Islet precursor cell (in vitro differentiated cells): ENCODE measurements at regions not wholly inside any gene's neighbourhood (a gene's known extent, or its start where the extent isn't known, plus 50 kb on each side); places are given as distances from the start of the nearest gene placed in this dataset.
"Not testable (repeated sequence)": the region's sequence is repeated elsewhere in the genome, so short reads cannot be mapped to it uniquely, and the experiment has no call there.

Source experiments
- DNase-seq: peaks from one replicate; pipeline ENCODE4 v3.0.0-alpha.2; 2018

DNA sequence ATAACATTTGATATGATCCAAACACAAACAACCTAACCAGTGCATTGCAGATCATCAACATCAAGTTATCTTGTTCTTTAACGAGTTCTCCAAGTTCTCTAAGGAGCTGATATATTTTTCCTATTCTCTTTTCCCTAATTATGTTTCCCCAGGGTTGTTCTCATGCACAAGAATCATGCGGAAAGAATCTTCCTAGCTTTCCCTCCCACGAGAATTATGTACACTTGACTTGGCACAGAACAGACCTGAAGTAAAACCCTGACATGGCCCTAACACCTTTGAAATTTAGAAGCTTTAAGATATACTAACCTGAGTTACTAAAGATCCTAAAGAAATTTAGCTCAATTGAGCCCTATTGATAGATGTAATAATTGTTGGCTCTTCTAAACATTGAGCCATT lies 110.7 kb upstream of the FST start:
- no peak for DNase-seq

DNA sequence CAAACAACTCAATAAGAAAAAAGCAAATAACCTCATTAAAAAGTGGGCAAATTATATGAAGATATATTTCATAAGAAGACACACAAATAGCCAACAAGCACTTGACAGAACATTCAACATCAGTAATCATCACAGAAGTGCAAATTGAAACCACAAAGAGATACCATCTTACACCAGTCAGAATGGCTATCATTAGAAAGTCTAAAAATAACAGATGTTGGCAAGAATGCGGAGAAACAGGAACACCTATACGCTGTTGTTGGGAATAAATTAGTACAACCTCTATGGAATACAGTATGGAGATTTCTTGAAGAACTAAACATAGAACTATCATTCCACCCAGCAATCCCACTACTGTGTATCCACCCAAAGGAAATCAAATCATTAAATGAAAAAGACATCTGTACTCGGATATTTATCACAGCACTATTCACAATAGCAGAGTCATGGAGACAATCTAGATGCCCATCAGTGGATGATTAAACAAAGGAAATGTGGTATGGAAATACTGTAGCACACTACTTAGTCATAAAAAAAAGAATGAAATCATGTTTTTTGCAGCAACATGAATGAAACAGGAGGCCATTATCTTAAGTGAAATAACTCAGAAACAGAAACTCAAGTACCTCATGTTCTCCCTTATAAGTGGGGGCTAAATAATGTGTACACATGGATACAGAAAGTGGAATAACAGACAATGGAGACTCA lies 106.8 kb upstream of the FST start:
- DNase-seq: no peak

DNA sequence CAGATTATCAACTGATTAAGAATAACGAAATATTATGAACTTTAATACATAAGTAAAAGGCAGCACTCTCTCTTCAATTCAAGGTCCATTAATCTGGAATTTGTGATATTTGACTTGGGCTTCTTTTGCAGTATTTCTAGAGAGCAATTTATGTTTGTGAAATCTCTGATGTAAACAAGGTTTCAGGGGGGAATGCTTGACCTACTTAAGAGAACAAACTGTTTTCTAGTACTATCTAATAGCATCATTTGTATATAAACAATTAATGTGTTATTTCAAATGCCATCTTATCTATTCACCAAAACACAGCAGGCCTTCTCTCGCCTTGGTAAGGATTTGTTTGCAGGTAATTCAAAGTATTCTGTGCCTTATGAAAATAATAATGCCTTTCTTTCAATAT lies 103.6 kb upstream of the FST start:
- DNase-seq: no peak

DNA sequence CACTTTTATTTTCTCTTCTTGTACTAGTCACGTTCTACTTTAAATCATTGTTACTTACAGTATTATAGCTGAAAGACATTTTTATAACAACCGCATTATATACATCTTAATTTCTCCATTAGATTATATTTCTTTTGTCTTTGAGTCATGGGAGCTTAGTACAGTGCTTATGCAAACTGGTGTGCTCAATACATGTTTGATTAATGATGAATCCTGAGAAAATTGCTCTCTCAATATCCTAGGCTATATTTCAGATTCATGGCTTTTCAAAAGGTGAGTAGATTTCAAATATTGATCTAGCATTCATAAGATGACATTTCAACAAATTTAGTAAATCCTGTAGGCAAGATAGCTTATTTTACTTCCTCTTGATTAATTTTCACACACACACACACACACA lies 102.2 kb upstream of the FST start:
- DNase-seq: no peak

DNA sequence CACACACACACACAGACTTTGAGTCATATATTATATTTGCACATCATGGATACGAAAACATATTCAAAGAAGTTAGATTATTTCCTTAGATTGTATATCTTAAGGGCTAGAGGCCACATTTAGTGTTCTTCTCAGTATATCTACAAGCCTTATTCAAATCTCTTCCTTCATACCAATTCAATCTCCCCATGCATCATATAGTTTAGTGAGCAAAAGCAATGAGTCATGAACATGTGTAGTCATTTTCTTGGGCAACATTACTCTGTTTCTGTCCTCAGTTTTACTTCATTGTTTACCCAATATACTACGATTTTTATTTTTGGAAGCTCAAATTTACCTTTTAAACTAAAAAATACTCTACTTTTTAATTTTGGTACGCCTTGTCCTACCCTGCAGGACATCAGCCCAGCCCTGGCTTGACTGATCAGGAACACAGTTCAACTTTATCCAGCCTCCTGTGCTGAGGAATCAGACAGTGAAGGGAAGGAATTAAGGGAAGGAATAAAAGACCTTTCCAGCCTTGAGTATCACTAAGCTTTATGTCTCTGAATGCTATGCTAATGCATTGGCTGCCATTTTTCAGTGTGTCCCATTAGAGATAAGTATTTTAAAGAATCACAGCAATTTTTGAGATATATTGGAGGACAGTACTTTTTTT lies 101.7 kb upstream of the FST start:
- no peak for DNase-seq

DNA sequence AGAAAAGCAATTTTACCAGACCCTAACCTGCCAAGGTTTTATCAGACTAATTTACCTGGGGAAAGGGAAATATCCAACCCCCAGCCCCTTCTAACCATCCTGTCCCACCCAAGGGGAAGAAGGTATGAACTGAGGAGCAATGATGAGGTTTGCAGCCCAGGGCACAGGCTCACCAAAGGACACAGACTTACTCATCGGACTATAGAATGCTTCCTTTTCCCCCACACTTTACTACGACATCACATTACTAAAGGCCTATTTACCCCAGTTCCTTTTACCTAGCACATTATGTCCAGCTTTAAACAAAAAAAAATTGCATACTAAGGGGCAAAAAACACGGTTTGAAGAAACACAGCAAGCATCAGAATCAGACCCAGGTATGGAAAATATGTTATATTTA lies 94.1 kb upstream of the FST start:
- DNase-seq: no peak

DNA sequence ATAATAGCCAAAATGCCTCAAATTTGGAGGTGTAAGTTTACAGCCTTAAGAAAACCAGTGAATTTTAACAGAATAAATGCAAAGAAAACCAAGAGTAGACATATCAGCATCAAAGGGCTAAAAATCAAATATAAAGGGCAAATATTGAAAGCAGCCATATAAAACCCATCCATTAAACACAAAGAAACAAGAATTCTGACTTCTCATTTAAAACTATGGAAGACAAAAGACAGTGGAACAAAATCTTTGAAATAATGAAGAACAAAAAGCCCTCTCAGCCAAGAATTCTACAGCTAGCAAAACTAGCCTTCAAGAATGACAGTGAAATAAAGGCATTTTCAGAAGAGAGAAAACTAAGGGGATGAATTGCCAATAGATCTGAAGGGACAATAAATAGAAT lies 91.3 kb upstream of the FST start:
- DNase-seq: no peak

DNA sequence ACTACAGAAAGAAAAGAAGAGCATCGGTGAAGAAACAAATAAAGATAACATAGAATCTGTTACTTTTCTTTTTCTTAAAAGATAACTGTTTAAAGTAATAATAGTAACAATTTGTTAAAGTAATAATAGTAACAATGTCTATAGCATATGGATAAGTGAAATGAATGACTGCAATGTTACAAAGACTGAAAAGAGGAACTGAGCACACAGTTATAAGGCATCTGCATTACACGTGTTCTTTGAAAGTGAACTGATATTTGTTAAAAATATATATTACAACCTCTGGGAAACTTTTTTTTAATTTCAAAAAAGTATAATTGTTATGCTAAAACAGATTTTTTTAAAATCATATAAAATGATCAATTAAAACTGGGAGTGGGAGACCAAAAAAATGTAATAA lies 88.4 kb upstream of the FST start:
- DNase-seq: no peak

DNA sequence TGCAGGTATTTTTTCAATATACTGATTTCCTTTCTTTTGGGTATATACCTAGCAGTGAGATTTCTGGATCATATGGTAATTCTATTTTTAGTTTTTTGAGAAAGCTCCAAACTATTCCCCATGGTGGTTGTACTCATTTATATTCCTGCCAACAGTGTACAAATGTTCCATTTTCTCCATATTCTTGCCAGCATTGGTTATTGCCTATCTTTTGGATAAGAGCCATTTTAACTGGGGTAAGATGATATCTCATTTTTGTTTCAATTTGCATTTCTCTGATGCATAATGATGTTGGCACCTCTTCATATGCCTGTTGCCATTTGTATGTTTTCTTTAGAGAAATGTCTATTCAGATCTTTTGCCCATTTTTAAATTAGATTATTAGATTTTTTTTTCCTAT lies 85.6 kb upstream of the FST start:
- DNase-seq: no peak

DNA sequence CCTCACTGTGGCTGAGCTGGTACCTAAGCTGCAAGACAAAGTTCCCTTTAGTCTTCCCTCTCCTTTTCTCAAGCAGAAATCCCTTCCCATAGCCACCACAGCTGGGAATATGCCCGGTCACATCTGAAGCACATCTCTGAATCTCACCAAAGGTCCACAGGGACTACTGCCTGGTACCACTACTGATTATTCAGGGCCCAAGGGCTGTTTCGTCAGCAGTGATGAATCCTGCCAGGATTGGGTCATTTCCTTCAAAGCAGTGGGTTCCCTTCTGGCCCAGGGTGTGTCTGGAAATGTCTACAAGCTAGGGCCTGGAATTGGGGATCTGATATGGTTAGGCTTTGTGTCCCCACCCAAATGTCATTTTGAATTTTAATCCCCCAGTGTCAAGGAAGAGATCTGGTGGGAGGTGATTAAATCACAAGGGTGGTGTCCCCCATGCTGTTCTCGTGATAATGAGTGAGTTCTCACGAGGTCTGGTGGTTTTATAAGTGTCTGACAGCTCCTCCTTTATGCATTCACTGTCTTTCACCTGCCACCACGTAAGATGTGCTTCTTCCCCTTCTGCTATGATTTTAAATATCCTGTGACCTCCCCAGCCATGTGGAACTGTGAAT lies 83.2 kb upstream of the FST start:
- DNase-seq: no peak

DNA sequence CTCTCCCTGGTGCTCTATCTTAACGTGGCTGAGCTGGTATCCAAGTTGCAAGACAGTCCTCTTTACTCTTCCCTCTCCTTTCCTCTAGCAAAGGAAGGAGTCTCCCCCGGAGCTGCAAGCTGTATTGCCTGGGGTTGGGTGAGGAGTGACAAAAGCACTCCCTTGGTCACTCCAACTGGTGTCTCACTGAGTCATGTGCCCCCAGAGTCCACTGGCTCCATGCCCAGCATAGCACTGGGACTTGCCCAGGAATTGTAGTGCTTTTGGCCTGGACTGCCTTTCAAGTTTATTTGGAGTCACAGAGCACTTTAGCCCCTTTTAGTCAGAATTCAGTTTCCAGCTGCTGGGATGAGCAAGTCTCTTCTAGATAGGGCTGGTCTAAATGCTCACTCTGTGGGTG lies 82.6 kb upstream of the FST start:
- no peak for DNase-seq

DNA sequence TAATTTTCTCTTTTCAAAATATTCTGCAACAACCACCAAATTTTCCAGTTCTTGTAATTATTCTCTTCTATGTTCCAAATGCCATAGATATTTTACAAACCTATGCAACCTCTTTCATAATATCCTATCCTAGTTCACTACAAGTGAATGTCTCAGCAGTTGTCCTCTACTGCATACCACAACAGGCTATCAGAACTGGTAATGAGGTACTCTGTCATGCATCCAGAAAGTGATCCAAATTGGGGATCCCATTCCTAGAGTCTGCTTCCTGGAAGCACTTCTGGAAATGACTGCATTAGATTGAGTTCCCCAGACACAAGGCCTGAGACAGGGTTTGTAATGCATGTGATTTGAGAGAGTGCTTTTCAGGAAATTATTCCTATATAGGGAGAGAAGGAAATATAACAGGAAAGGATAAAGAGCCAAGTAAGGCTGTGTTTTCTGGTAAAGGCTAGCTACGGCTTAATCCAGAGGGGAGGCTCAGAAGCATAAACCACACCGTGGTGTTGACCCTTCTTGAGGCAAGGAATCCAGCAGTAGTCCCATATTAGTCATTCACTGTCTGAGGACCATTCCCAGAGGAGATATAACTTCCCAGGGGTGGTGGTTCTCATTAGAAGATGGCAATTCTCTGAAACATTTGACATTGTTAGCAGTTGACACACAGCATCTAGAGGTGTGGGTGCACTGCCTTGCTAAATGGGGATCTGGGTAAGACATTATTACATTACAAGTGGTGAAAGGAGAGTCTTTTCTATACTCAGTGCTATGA lies 80.3 kb upstream of the FST start:
- no peak for DNase-seq

DNA sequence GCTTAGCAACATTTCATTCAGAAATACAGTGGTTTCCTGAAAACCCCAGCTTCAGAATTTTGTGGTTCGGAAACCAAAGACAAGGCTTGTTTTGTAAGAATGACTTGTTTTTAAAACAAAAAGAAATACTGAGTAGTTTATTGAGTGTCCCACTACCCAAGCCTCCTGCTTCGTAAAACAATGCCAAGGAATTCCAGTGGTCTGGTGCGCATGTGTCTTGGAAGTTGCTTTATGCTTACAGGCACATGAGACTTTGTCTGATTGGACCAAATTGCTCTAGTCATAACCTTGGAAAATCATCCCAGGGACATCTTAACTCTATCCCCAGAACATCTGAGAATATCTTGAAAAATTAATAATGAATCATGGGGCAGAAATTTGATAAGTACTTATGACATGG lies 77.1 kb upstream of the FST start:
- no peak for DNase-seq

DNA sequence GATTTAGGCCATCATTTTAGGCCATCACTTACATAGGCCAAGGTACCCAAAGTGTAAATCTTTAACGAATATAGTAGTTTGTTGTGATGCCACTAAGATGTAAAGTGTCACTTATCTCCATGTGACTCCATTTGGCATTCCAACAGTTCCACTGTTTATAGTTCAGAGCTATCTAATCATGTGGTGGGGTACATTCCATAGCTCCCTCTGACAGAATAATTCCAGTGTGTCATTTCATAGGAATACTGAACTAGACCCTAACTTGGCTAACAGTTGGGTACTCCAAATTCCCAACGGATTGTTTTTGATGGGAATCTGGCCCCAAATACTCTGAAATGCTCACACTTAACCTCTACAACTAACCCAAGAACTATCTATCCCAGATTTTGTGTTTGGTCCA lies 76.7 kb upstream of the FST start:
- no peak for DNase-seq

DNA sequence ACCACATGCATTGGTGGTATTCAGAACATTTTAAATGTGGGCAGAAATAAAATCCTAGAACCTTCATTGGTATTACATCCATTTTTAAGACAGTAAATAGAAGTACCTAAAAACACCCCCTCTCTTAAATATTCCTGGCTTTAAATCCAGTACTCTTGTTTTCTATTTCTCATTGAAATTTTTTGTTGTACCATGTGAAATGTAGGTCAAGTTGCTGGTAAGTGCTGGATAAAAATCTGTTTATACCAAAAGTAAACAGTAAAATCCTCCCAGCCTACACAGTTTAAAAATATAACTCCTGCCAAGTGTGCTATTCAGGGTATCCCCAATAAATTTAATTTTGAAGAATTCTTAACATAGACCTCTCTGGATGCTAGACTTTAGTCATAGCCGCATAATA lies 75.0 kb upstream of the FST start:
- no peak for DNase-seq

DNA sequence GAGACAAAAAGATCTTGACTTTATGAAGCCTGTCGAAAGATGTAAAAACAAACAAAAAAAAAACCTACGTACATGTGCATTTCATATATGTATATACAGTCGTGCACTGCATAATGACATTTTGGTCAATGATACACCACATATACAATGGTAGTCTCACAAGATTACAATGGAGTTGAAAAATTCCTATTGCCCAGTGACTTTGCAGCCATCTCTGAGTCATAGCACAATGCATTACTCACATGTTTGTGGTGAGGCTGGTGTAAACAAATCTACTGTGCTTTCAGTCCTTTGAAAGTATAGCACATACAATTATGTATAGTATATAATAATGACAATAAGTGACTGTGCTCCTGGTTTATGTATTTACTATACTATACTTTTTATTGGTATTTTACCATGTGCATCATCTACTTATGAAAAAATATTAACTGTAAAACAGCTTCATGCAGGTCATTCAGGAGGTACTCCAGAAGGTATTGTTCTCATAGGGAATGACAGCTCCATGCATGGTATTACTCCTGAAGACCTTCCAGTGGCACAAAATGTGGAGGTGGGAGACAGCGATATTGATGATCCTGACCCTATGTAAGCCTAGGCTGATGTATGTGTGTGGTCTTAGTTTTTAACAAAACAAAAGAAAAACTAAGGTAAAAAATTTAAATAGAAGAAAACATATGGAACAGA lies 73.7 kb upstream of the FST start:
- no peak for DNase-seq

DNA sequence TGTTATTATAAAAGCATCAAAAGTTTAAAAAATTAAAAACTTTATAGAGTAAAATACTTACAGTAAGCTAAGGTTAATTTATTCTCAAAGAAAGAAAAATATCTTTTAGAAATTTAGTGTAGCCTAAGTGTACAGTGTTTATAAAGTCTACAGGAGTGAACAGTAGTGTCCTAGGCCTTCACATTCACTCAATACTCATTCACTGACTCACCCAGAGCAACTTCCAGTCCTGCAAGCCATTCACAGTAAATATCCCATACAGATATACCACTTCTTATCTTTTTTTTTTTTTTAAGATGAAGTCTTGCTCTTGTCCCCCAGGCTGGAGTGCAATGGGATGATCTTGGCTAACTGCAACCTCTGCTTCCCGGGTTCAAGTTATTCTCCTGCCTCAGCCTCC lies 73.1 kb upstream of the FST start:
- no peak for DNase-seq

DNA sequence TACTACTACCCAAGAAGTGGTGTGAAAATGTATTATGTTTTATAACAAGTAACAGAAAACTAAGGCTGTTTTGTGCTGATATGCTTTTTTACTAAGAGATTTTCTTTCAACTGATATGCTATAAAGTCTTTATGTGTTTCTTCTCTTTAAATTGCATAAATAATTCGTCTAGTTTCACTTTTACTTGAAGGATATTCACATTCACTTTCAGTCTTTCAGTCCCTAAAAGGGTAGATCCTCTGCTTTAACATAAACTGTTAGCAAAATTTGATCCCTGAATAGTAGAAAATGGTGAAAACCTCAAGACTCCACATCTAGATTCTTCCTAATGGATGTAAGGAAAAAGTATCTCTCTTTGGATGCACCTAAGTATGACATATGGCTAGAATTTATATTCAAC lies 69.0 kb upstream of the FST start:
- no peak for DNase-seq

DNA sequence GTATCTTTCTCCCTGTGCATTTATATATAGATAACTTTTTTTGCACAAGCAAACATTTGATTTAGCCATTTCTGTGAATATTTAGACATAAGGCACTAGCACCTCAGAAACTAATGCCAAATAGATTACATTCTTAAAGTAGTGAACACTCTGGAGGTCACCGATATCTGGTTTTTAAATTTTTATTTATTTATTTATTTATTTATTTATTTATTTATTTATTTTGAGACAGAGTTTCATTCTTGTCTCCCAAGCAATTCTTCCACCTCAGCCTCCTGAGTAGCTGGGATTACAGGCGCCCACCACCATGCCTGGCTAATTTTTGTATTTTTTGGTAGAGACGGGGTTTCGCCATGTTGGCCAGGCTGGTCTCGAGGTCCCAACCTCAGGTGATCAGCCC lies 67.9 kb upstream of the FST start:
- not testable (repeated sequence) for DNase-seq

DNA sequence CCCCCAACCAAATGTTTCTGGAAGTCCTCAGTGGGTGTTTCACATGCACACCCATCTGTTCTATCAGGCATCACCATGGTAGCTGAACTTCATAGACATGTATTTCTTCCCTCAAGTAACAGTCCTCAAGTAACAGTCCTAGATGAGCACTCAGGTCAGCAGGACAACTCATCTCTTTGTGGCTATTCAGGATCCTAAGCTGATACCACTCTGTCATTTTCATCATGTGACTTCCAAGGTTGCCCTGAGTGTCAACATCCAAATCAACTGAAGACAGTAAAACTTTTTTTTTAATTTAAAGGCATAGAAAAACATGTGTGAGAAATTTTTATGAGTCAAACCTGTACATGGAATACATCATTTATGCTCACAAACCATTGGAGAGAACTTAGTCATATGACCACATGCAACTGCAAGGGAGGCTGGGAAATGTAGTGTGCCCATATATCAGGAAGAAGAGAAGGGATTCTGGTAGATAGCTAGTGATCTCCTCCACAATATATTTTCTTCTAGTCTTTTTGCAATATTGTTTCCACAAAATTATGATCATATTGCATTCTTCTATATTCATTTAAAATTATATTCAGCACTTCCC lies 64.2 kb upstream of the FST start:
- no peak for DNase-seq

DNA sequence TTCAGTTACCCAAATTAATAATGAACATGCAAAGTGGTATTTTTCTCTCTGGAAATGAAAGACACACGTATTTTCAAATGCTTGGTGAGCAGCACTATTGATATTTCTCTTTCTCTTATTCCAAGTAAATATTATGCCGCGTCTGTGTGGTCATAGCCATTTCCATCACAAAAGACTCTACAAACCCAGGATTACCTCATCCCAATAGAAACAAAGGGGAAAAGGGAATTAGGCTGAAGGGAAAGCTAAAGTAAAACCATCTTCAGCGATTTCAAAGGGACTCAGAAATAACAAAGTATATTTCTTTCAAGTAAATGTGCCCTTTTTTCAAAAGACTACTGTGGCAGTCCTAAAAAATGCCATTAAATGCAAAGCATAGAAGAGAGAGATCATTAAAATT lies 62.0 kb upstream of the FST start:
- DNase-seq: no peak

DNA sequence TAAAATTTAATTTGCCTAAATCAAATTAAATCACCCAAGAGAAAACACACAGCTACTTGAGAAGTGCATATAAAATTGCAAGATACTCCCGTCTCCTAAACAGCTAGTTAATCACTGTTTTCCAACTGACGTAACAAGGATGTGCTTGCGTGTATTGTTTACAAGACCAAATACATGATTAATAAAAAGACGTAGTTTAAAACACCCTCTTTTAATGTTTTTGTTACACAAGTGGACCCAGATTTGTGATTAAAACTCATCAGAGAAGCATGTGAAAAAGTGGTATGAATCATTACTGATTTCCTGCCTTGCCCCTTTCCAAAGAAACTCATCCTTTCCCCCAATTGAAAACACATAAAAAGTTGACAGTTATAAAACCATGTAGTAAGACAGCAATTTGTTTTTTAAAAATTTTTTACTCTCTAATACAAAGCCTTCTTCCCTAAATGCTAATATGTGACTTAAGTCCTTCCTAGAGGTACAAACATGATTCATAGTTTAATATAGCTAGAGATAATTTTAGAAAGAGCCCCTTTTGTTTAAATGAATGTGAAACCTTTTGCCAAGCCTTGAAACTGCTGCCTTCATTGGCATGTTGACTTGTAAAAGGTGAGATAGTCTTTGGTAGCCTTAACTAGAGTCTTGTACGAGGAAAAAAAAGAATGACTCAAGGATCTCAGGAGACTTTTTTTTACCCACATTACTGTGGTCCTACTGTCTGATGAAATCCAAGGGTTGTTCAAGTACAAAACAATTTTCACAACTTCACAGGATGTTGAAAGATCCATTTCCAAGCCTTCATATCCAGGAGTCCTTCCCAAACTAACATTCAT lies 61.4 kb upstream of the FST start:
- no peak for DNase-seq
